Neuronal stem cell (in vitro differentiated cells): ENCODE measurements at regions not wholly inside any gene's neighbourhood (a gene's known extent, or its start where the extent isn't known, plus 50 kb on each side); places are given as distances from the start of the nearest gene placed in this dataset.
A peak's percentile ranks its signal among the peaks of the same experiment; 100 is the strongest.

ENCODE experiments used
- DNase-seq: peaks from one replicate; pipeline ENCODE4 v3.0.0-alpha.2; 2013; ENCODE audit warnings: low spot score
- H2AFZ ChIP-seq: one replicate; pipeline ENCODE4 v1.6.1; 2013; ENCODE audit warnings: mild to moderate bottlenecking, low read length, inconsistent platforms
- H2AK5ac ChIP-seq: 2 replicates; pipeline ENCODE4 v1.6.1; 2013; ENCODE audit warnings: low read depth, mild to moderate bottlenecking, inconsistent platforms, low read length, moderate library complexity, mixed read lengths
- H2BK120ac ChIP-seq: 2 replicates; pipeline ENCODE4 v1.6.1; 2013; ENCODE audit warnings: low read depth, mild to moderate bottlenecking, inconsistent platforms, low read length, moderate library complexity, mixed read lengths
- H2BK12ac ChIP-seq: one replicate; pipeline ENCODE4 v1.6.1; 2013; ENCODE audit warnings: low read length, inconsistent platforms
- H2BK15ac ChIP-seq: 2 replicates; pipeline ENCODE4 v1.6.1; 2013; ENCODE audit warnings: mild to moderate bottlenecking, low read length, inconsistent platforms, mixed read lengths
- H2BK5ac ChIP-seq: one replicate; pipeline ENCODE4 v1.6.1; 2013; ENCODE audit warnings: inconsistent platforms, mild to moderate bottlenecking, low read length, moderate library complexity
- H3K14ac ChIP-seq: one replicate; pipeline ENCODE4 v1.6.1; 2013; ENCODE audit warnings: low read length, inconsistent platforms
- H3K18ac ChIP-seq: 2 replicates; pipeline ENCODE4 v1.6.1; 2013; ENCODE audit warnings: low read length, inconsistent platforms
- H3K23ac ChIP-seq: 2 replicates; pipeline ENCODE4 v1.6.1; 2013; ENCODE audit warnings: low read depth, mild to moderate bottlenecking, mixed read lengths, low read length, inconsistent platforms; ENCODE audit not compliant: poor library complexity
- H3K27ac ChIP-seq: replicated peaks from 3 replicates; pipeline ENCODE4 v1.5.1; 2013; ENCODE audit warnings: low read length, inconsistent platforms
- H3K27me3 ChIP-seq, 3 experiments: 2 replicates each; pipeline ENCODE4 v1.6.1; 2013; ENCODE audit warnings: low read length in 3 of 3, mild to moderate bottlenecking in 2 of 3, inconsistent platforms in 1 of 3, low read depth in 1 of 3, mixed read lengths in 1 of 3, moderate library complexity in 1 of 3; ENCODE audit not compliant: control insufficient read depth in 3 of 3, insufficient read depth in 3 of 3
- H3K36me3 ChIP-seq, 2 donors: replicated peaks in 1 of 2; 2 replicates each; pipeline ENCODE4 v1.6.1; 2013; ENCODE audit warnings: low read length in 2 of 2; ENCODE audit not compliant: control insufficient read depth in 2 of 2, insufficient read depth in 2 of 2
- H3K4ac ChIP-seq: 2 replicates; pipeline ENCODE4 v1.6.1; 2013; ENCODE audit warnings: inconsistent platforms, mild to moderate bottlenecking, low read length, moderate library complexity
- H3K4me1 ChIP-seq, 2 donors: 1 replicate in 1 of 2; 2 replicates in 1 of 2; pipeline ENCODE4 v1.6.1; 2013; ENCODE audit warnings: low read length in 2 of 2, low read depth in 1 of 2; ENCODE audit not compliant: control insufficient read depth in 2 of 2, insufficient read depth in 1 of 2
- H3K4me2 ChIP-seq: one replicate; pipeline ENCODE4 v1.6.1; 2013; ENCODE audit warnings: mild to moderate bottlenecking, low read length, inconsistent platforms; ENCODE audit not compliant: insufficient read depth, poor library complexity, severe bottlenecking
- H3K4me3 ChIP-seq, 2 donors: 2 replicates each; pipeline ENCODE4 v1.5.1; 2013; ENCODE audit warnings: low read length in 2 of 2, mild to moderate bottlenecking in 2 of 2, inconsistent platforms in 1 of 2, moderate library complexity in 1 of 2
- H3K79me1 ChIP-seq: one replicate; pipeline ENCODE4 v1.6.1; 2013; ENCODE audit warnings: low read depth, mild to moderate bottlenecking, inconsistent platforms, low read length, moderate library complexity
- H3K9ac ChIP-seq: one replicate; pipeline ENCODE4 v1.6.1; 2013; ENCODE audit warnings: mild to moderate bottlenecking, low read depth, low read length, inconsistent platforms; ENCODE audit not compliant: poor library complexity
- H3K9me3 ChIP-seq, 2 donors: replicated peaks in 1 of 2; 2 replicates each; pipeline versions ENCODE3 to v1.6.1; 2013; ENCODE audit warnings: low read length in 2 of 2, mild to moderate bottlenecking in 2 of 2, inconsistent platforms in 1 of 2, low read depth in 1 of 2, mixed read lengths in 1 of 2, moderate library complexity in 1 of 2; ENCODE audit not compliant: control insufficient read depth in 2 of 2, insufficient read depth in 1 of 2
- H4K8ac ChIP-seq: one replicate; pipeline ENCODE4 v1.6.1; 2013; ENCODE audit warnings: low read depth, mild to moderate bottlenecking, inconsistent platforms, low read length, moderate library complexity
- H4K91ac ChIP-seq: one replicate; pipeline ENCODE4 v1.6.1; 2013; ENCODE audit warnings: low read length, low read depth, mild to moderate bottlenecking, inconsistent platforms; ENCODE audit not compliant: poor library complexity
- WGBS, 2 donors: extraction: QIAGEN DNeasy Blood & Tissue Kit; methylation state at CpG; one replicate each; pipeline ENCODE4 v1.1.7; 2013; ENCODE audit warnings: missing lambda C conversion rate in 2 of 2, mixed read lengths in 1 of 2; ENCODE audit not compliant: insufficient read length in 2 of 2, insufficient replicate concordance in 1 of 2; ENCODE audit errors: extremely low coverage in 2 of 2; 5-methylcytosine and 5-hydroxymethylcytosine counted together

- Histone ChIP-seq H3K23ac (no peak overlapping the region), H2AFZ (peak overlapping the region; percentile 58), H3K27me3 (no peaks in the 10 kb centered on the region), H3K27ac (peak overlapping the region; percentile 92), H3K4me1 (peaks cover 10 to 19% of the 10 kb centered on the region in 2 donors), H4K91ac (no peak overlapping the region), H4K8ac (no peak overlapping the region), H3K9ac (no peak overlapping the region), H3K36me3 (peaks cover 2 to 5% of the 10 kb centered on the region in 2 donors), H2BK5ac (no peak overlapping the region), H2AK5ac (no peak overlapping the region), H3K18ac (no peak overlapping the region), H2BK15ac (no peak overlapping the region), H3K79me1 (no peaks in the 10 kb centered on the region), H2BK120ac (no peak overlapping the region), H3K4me2 (no peak overlapping the region), H3K9me3 (peaks cover 0 to 1% of the 10 kb centered on the region in 2 donors), H3K14ac (no peak overlapping the region), H3K4me3 (no peak overlapping the region), H2BK12ac (no peak overlapping the region), H3K4ac (no peak overlapping the region)
- no CpG with 5 or more reads among the region's 1 CpG for WGBS, 2 donors
- DNase-seq, result no peak
These were observed 69.2 kb downstream of the PLEKHG1 start for GRCh38 chr6:150668900-150669302.

GRCh38 chr6:150670311-150670710, 70.6 kb downstream of the PLEKHG1 start:
- no peak overlapping the region for H2AK5ac ChIP-seq
- H2BK12ac ChIP-seq, result no peak overlapping the region
- no peak for DNase-seq
- H3K14ac ChIP-seq, result no peak overlapping the region
- peak overlapping the region; percentile 76 for H3K18ac ChIP-seq
- H3K9ac ChIP-seq, result no peak overlapping the region
- H4K91ac ChIP-seq, result no peak overlapping the region
- H2BK5ac ChIP-seq, result no peak overlapping the region
- no peaks in the 10 kb centered on the region for H3K9me3 ChIP-seq
- H3K4me3 ChIP-seq, result no peak overlapping the region
- no peak overlapping the region for H3K4ac ChIP-seq
- no peaks in the 10 kb centered on the region for H3K27me3 ChIP-seq
- H3K36me3 ChIP-seq, result peaks cover 2 to 4% of the 10 kb centered on the region in 2 donors
- H2AFZ ChIP-seq, result no peak overlapping the region
- H3K23ac ChIP-seq, result no peak overlapping the region
- H4K8ac ChIP-seq, result no peak overlapping the region
- H3K4me2 ChIP-seq, result no peak overlapping the region
- H3K4me1 ChIP-seq, result peaks cover 10 to 19% of the 10 kb centered on the region in 2 donors
- no CpG with 5 or more reads among the region's 7 CpGs for WGBS, 2 donors
- no peak overlapping the region for H2BK15ac ChIP-seq
- H3K27ac ChIP-seq, result no peak overlapping the region
- no peak overlapping the region for H2BK120ac ChIP-seq
- no peaks in the 10 kb centered on the region for H3K79me1 ChIP-seq

GRCh38 chr6:150672800-150673199, 73.1 kb downstream of the PLEKHG1 start:
- H3K23ac ChIP-seq, result no peak overlapping the region
- H2BK15ac ChIP-seq, result no peak overlapping the region
- no peaks in the 10 kb centered on the region for H3K27me3 ChIP-seq
- H3K27ac ChIP-seq, result no peak overlapping the region
- H3K18ac ChIP-seq, result no peak overlapping the region
- no peak for DNase-seq
- no peak overlapping the region for H2BK5ac ChIP-seq
- H3K4ac ChIP-seq, result no peak overlapping the region
- no peak overlapping the region for H4K91ac ChIP-seq
- H3K14ac ChIP-seq, result no peak overlapping the region
- no peak overlapping the region for H2BK120ac ChIP-seq
- H2AK5ac ChIP-seq, result no peak overlapping the region
- peaks cover 0 to 8% of the 10 kb centered on the region in 2 donors for H3K36me3 ChIP-seq
- H3K4me3 ChIP-seq, result no peak overlapping the region
- no CpG with 5 or more reads among the region's 2 CpGs for WGBS, 2 donors
- H3K4me1 ChIP-seq, result peaks cover 10 to 12% of the 10 kb centered on the region in 2 donors
- no peaks in the 10 kb centered on the region for H3K9me3 ChIP-seq
- no peaks in the 10 kb centered on the region for H3K79me1 ChIP-seq
- no peak overlapping the region for H3K4me2 ChIP-seq
- H2AFZ ChIP-seq, result no peak overlapping the region
- H2BK12ac ChIP-seq, result no peak overlapping the region
- H3K9ac ChIP-seq, result no peak overlapping the region
- no peak overlapping the region for H4K8ac ChIP-seq

GRCh38 chr6:150673720-150674346, 74.1 kb downstream of the PLEKHG1 start:
- no peak overlapping the region for H2AFZ ChIP-seq
- H2BK12ac ChIP-seq, result no peak overlapping the region
- H2AK5ac ChIP-seq, result no peak overlapping the region
- H3K9me3 ChIP-seq, result no peaks in the 10 kb centered on the region
- no peak overlapping the region for H3K4ac ChIP-seq
- no peak for DNase-seq
- H3K4me3 ChIP-seq, result no peak overlapping the region
- no CpG with 5 or more reads among the region's 9 CpGs for WGBS, 2 donors
- no peak overlapping the region for H2BK5ac ChIP-seq
- H2BK120ac ChIP-seq, result no peak overlapping the region
- no peak overlapping the region for H3K27ac ChIP-seq
- no peak overlapping the region for H4K8ac ChIP-seq
- no peak overlapping the region for H2BK15ac ChIP-seq
- H3K27me3 ChIP-seq, result no peaks in the 10 kb centered on the region
- no peak overlapping the region for H3K23ac ChIP-seq
- peaks cover 0 to 8% of the 10 kb centered on the region in 2 donors for H3K36me3 ChIP-seq
- peaks cover 5% of the 10 kb centered on the region in 2 donors for H3K4me1 ChIP-seq
- no peak overlapping the region for H3K4me2 ChIP-seq
- H3K79me1 ChIP-seq, result no peaks in the 10 kb centered on the region
- no peak overlapping the region for H3K18ac ChIP-seq
- no peak overlapping the region for H3K14ac ChIP-seq
- H3K9ac ChIP-seq, result no peak overlapping the region
- H4K91ac ChIP-seq, result no peak overlapping the region
